Panc1 (cell line): ENCODE measurements at regions not wholly inside any gene's neighbourhood (a gene's known extent, or its start where the extent isn't known, plus 50 kb on each side); places are given as distances from the start of the nearest gene placed in this dataset.

ENCODE experiments used
- ATAC-seq: fragments of 200-7000 bp; cut with Tn5 transposase; 2 replicates; pipeline ENCODE4 v1.9.1; 2020; ENCODE audit warnings: mild to moderate bottlenecking, moderate library complexity
- BruUV-seq: library from RNA; stranded (reverse); fragments of 400-500 nt; replicated peaks from 2 replicates; lab custom pipeline; 2021; lab: Mats Ljungman, UMichigan
- CTCF ChIA-PET: fragments of 300-600 bp; sonication (Branson Sonifier 250); formaldehyde crosslinking; loops from one replicate; lab custom pipeline; 2022; ENCODE audit warnings: antibody characterized with exemption; lab: Charles Lee
- POLR2A ChIA-PET: fragments of 300-600 bp; sonication (Branson Sonifier 250); formaldehyde crosslinking; loops from one replicate; lab custom pipeline; 2022; ENCODE audit warnings: antibody characterized with exemption; lab: Charles Lee
- DNase-seq: peaks from one replicate; pipeline ENCODE4 v3.0.0-alpha.2; 2010; ENCODE audit warnings: low read depth, low spot score
- H3K27ac ChIP-seq: 2 replicates; pipeline ENCODE4 v1.5.1; 2011; ENCODE audit warnings: mild to moderate bottlenecking, low read length, inconsistent platforms
- H3K27me3 ChIP-seq: fragments of 200-500 bp; sonication (Bioruptor generic); 2 replicates; pipeline ENCODE4 v1.6.0; 2014; ENCODE audit warnings: low read length, inconsistent platforms; ENCODE audit not compliant: control insufficient read depth, insufficient read depth
- H3K36me3 ChIP-seq: fragments of 200-500 bp; sonication (Bioruptor generic); 2 replicates; pipeline ENCODE4 v1.5.1; 2014; ENCODE audit warnings: inconsistent platforms, mild to moderate bottlenecking, low read length, moderate library complexity; ENCODE audit not compliant: control insufficient read depth, insufficient read depth
- H3K4me1 ChIP-seq: 2 replicates; pipeline ENCODE4 v1.5.1; 2011; ENCODE audit warnings: inconsistent platforms, mild to moderate bottlenecking, low read length, moderate library complexity; ENCODE audit not compliant: control insufficient read depth, insufficient read depth
- H3K4me3 ChIP-seq, 2 experiments: 2 replicates each; pipeline ENCODE4 v1.5.1; 2011 to 2012; ENCODE audit warnings: low read depth in 2 of 2, low read length in 2 of 2, mild to moderate bottlenecking in 2 of 2, inconsistent platforms in 1 of 2, moderate library complexity in 1 of 2
- H3K9me3 ChIP-seq: fragments of 200-500 bp; sonication (Bioruptor generic); 2 replicates; pipeline ENCODE4 v1.5.1; 2014; ENCODE audit warnings: low read depth, mild to moderate bottlenecking, inconsistent platforms, low read length, moderate library complexity; ENCODE audit not compliant: control insufficient read depth, insufficient read depth
- CTCF ChIP-seq: fragments of 450-650 bp; IDR thresholded peaks from 2 replicates; pipeline ENCODE4 v1.5.1; 2017; ENCODE audit warnings: mild to moderate bottlenecking
- POLR2AphosphoS5 ChIP-seq: IDR thresholded peaks from 2 replicates; pipeline ENCODE4 v1.6.1; 2012; ENCODE audit warnings: mild to moderate bottlenecking, low read depth, low read length, moderate library complexity
- REST ChIP-seq, 2 experiments: IDR thresholded peaks; 2 replicates each; pipeline ENCODE4 v1.6.1; 2011 to 2012; ENCODE audit warnings: low read depth in 2 of 2, control low read depth in 1 of 2, low read length in 1 of 2, mild to moderate bottlenecking in 1 of 2, moderate library complexity in 1 of 2; ENCODE audit not compliant: insufficient read depth in 1 of 2
- SIN3A ChIP-seq: IDR thresholded peaks from 2 replicates; pipeline ENCODE4 v1.6.1; 2012; ENCODE audit warnings: low read depth, mild to moderate bottlenecking, low read length, moderate library complexity, borderline replicate concordance; ENCODE audit not compliant: insufficient read depth
- TCF7L2 ChIP-seq: IDR thresholded peaks from 2 replicates; pipeline ENCODE4 v1.6.1; 2011; ENCODE audit warnings: mild to moderate bottlenecking, low read depth, low read length, inconsistent platforms
- in situ Hi-C: cut with HindIII; loops from 2 replicates; pipeline ENCODE4 v1.10.0; 2016; ENCODE audit warnings: low sequenced_read_pairs, low pct_unique_long_range_greater_than_20kb
- intact Hi-C: fragments of 100-400 bp; cut with micrococcal nuclease; formaldehyde crosslinking; loops from one replicate; pipeline ENCODE4 v1.10.0; 2022; ENCODE audit not compliant: unreplicated experiment

GRCh38 chr14:48914921-48915320 lies 671.3 kb downstream of the RPS29 start:
- DNase-seq: no peak

GRCh38 chr14:48914382-48914781 lies 671.8 kb downstream of the RPS29 start:
- no peaks in the 10 kb centered on the region for H3K9me3 ChIP-seq
- intact Hi-C loops (no loop called here), in situ Hi-C loops (no loop called here)
- TF ChIP-seq TCF7L2: no peak
- no peak for TF ChIP-seq SIN3A
- no peak for TF ChIP-seq POLR2AphosphoS5
- no peak for TF ChIP-seq CTCF
- TF ChIP-seq REST (IDR thresholded peaks at IDR 0.05; ENCODE audit: insufficient read depth in 1 of 2, low read depth in 2 of 2, low read length in 1 of 2): no peak
- H3K27ac ChIP-seq: no peak overlapping the region
- BruUV-seq: no TSS peak
- no peak for DNase-seq
- no peaks in the 10 kb centered on the region for H3K36me3 ChIP-seq
- POLR2A ChIA-PET: no interaction called here
- ATAC-seq: no peak
- no peaks in the 10 kb centered on the region for H3K27me3 ChIP-seq
- no peak overlapping the region for H3K4me3 ChIP-seq
- CTCF ChIA-PET: no interaction called here
- H3K4me1 ChIP-seq: no peaks in the 10 kb centered on the region

More at GRCh38 chr14:48914921-48915320, 671.3 kb downstream of the RPS29 start:
- H3K36me3 ChIP-seq: no peaks in the 10 kb centered on the region
- no peaks in the 10 kb centered on the region for H3K27me3 ChIP-seq
- no peaks in the 10 kb centered on the region for H3K9me3 ChIP-seq
- BruUV-seq: no TSS peak
- no peak overlapping the region for H3K4me3 ChIP-seq
- no peak for ATAC-seq
- POLR2A ChIA-PET: no interaction called here
- no peak for TF ChIP-seq REST (IDR thresholded peaks at IDR 0.05; ENCODE audit: insufficient read depth in 1 of 2, low read depth in 2 of 2, low read length in 1 of 2)
- no peak for TF ChIP-seq SIN3A
- no peak for TF ChIP-seq TCF7L2
- no peak for TF ChIP-seq POLR2AphosphoS5
- TF ChIP-seq CTCF: no peak
- in situ Hi-C loops: no loop called here
- H3K4me1 ChIP-seq: no peaks in the 10 kb centered on the region
- H3K27ac ChIP-seq: no peak overlapping the region
- CTCF ChIA-PET: no interaction called here
- intact Hi-C loops: no loop called here
